Epithelial cell of proximal tubule (primary cell): ENCODE measurements at regions not wholly inside any gene's neighbourhood (a gene's known extent, or its start where the extent isn't known, plus 50 kb on each side); places are given as distances from the start of the nearest gene placed in this dataset.

Experiments used
- DNase-seq: peaks from one replicate; pipeline ENCODE4 v3.0.0-alpha.2; 2011; ENCODE audit warnings: low read depth
- H3K4me3 ChIP-seq: 2 replicates; pipeline ENCODE4 v1.5.1; 2011; ENCODE audit warnings: low read depth, mild to moderate bottlenecking, low read length
- TF ChIP-seq, protein P1 (sequence below): conservative IDR thresholded peaks from 2 replicates; pipeline ENCODE4 v1.5.1; 2012; ENCODE audit warnings: low read depth, mild to moderate bottlenecking, low read length

DNA sequence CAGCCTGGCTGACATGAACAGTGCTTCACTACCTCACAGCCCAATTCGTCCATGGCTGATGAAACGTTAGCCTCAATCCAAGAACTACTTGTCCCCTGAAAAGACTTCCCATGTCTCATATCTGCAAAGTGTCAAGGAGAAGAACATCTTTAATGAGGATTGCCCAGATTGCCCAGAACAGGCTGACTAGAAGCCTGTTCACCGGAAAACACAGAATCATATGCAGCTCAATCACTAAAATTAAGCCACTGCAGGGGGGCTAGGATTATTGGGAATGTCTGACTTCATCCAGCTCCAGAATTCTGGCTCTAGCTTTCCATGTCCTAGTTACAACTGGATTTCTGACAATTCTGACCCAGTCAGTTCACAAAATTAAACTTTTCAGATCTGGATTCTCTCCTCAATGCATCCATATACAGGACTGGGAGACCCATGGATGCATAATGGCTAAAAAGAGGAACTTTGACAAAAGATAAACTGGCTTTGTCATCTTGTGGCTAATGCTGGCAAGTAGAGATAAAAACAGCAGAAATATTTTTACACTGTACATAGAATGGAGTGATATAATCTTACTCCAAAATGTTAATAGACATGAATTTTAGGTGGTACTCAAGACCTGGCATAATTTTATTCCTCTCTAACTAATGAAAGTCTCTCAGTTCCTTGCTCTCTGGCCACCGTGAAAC is 467.0 kb upstream of the POT1 start:
- TF ChIP-seq, protein P1, sequence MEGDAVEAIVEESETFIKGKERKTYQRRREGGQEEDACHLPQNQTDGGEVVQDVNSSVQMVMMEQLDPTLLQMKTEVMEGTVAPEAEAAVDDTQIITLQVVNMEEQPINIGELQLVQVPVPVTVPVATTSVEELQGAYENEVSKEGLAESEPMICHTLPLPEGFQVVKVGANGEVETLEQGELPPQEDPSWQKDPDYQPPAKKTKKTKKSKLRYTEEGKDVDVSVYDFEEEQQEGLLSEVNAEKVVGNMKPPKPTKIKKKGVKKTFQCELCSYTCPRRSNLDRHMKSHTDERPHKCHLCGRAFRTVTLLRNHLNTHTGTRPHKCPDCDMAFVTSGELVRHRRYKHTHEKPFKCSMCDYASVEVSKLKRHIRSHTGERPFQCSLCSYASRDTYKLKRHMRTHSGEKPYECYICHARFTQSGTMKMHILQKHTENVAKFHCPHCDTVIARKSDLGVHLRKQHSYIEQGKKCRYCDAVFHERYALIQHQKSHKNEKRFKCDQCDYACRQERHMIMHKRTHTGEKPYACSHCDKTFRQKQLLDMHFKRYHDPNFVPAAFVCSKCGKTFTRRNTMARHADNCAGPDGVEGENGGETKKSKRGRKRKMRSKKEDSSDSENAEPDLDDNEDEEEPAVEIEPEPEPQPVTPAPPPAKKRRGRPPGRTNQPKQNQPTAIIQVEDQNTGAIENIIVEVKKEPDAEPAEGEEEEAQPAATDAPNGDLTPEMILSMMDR = no peak
- H3K4me3 ChIP-seq = no peak overlapping the region
- no peak for DNase-seq

DNA sequence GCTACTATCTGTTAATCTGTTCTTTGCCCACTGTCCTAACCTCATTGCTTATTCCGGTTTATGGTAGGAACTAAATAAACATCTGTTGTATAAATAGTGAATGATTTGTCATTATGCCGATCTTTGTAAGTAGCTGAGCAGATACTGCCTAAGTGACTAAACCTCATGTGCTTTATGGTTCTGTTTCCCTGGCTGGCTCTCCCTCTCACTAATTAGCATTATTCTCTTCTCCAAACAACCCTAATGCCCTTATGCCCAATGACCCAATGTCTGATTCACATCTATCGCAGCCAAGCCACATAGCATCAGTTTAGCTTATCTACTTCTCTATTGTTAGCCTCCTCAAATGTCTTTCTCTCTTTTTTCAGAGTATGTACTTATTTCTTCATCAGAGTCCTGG is 462.3 kb upstream of the POT1 start:
- TF ChIP-seq, protein P1 = no peak
- DNase-seq = peak; percentile 65
- no peak overlapping the region for H3K4me3 ChIP-seq

DNA sequence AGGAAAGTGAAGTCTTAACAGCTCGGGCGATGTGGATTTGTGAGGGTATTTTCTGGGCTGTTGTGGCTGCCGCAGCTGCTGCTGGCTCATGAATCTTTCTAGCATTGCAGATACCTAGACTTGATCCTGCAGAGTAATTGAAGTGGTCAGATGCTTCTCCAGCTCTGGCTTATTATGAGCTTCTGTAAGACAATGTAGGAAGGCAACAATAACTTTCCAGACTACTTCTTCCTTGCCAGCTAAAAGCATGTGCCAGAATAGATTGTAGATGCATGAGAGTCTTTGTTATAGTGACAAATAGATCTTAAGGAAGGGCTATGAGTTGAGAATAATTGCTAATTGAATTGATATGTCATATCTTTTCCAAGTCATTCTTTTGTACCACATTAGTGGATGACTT is 461.4 kb upstream of the POT1 start:
- no peak overlapping the region for H3K4me3 ChIP-seq
- DNase-seq = no peak

DNA sequence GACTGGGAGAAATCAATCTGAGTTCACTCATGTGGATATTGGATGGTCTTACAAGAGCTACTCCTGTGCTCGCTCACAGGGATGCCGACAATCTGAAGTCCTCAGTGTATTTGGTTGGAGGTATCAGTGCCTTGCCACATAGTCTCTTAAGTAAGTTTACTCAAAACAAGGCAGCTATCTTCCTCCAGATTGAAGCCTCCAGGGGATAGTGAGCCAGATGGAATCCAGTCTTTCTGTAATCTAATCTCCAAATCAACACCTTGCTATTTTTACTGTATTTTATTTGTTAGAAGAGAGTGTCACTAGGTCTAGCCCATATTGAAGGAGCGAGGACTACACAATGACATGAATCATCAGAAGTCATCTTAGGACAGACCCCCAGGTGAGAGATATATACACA is 456.6 kb upstream of the POT1 start:
- H3K4me3 ChIP-seq = no peak overlapping the region
- no peak for DNase-seq

More for the DNA sequence above, 461.4 kb upstream of the POT1 start:
- TF ChIP-seq, protein P1 = no peak

DNA sequence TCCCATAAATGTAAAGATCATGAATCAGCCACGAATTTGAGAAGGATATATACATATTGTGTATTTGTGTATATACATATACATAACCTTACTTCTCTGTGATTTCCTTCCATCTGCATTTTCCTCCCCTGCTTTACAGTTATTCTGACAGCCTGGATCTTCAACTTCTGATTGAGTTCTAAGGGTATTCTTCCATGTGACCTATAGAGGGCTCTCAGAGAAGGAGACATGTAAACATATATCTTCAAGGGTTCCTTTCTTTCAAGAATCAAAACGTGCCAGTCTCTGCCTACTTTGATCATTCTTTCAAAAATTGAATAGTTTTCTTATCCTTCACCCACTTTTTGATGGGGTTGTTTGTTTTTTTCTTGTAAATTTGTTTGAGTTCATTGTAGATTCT is 453.7 kb upstream of the POT1 start:
- H3K4me3 ChIP-seq = no peak overlapping the region
- DNase-seq = no peak
- TF ChIP-seq, protein P1 = no peak

More for the DNA sequence above, 456.6 kb upstream of the POT1 start:
- TF ChIP-seq, protein P1 = no peak

DNA sequence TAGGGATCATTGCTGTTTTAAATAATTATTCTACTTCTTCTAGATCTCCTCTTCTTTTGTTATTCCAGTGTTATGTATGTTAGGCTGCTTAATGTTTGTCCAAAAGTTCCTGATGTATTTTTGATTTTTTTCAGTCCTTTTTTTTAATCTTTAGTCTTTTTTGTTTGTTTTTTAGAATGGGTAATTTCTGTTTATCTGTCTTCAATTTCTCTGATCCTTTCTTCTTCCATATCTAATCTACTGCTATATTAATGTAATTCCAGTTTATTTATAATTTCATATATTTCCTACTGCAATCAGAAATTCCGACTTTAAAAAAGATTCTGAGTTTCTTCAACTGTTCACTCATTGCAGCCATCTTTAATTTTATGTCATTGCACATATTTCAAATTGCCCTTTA is 452.8 kb upstream of the POT1 start:
- no peak overlapping the region for H3K4me3 ChIP-seq
- no peak for DNase-seq
- TF ChIP-seq, protein P1 = no peak

DNA sequence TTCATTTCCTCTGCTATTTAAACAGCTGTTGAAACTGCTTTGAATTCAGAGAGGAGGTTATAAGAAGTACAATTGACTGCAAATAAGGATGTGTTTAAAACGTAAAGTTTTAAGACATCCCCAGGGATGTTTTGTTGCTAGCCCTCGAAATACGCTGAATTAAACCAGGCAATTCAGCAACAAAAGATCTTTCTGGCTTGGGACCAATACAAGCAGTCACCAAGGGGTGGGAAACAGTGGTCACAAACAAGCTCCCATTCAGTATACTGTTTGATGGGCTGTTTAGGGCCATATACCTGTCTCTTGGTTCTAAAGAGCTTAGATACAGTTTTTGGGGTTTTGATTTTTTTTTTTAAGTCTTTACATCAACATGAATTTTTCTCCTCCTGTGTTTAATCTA is 446.3 kb upstream of the POT1 start:
- TF ChIP-seq, protein P1 = no peak
- no peak overlapping the region for H3K4me3 ChIP-seq
- no peak for DNase-seq
